ENCODE measurements at regions not wholly inside any gene's neighbourhood (a gene's known extent, or its start where the extent isn't known, plus 50 kb on each side); places are given as distances from the start of the nearest gene placed in this dataset.
"Not testable (repeated sequence)": the region's sequence is repeated elsewhere in the genome, so short reads cannot be mapped to it uniquely, and the experiment has no call there.

GRCh38 chr2:38243186-38243880 lies 133.7 kb downstream of the ATL2 start:
- H3K27me3 ChIP-seq, result no peaks in the 10 kb centered on the region
- H3K27ac ChIP-seq, result no peak overlapping the region
- DNase-seq (no peak), ATAC-seq (no peak)
- no peaks in the 10 kb centered on the region for H3K4me1 ChIP-seq
- WGBS, 2 donors, result 75 to 78% methylated on average over 3 of the region's 3 CpGs
- no peak overlapping the region for H3K4me3 ChIP-seq
- H3K9me3 ChIP-seq, result no peaks in the 10 kb centered on the region
- intact Hi-C loops (cut with DNase I), result no loop called here
- H3K36me3 ChIP-seq, result no peaks in the 10 kb centered on the region
- TF ChIP-seq CTCF (IDR thresholded peaks at IDR 0.05), result no peak

- H3K9me3 ChIP-seq, result no peaks in the 10 kb centered on the region
- TF ChIP-seq CTCF (IDR thresholded peaks at IDR 0.05), result no peak
- H3K4me3 ChIP-seq, result no peak overlapping the region
- WGBS, 2 donors, result 89 to 92% methylated on average over 10 of the region's 10 CpGs
- H3K27me3 ChIP-seq, result no peaks in the 10 kb centered on the region
- H3K27ac ChIP-seq, result no peak overlapping the region
- DNase-seq (no peak), ATAC-seq (peak in 2 of 8 donors; percentile 9 to 56)
- H3K36me3 ChIP-seq, result no peaks in the 10 kb centered on the region
- H3K4me1 ChIP-seq, result no peaks in the 10 kb centered on the region
- intact Hi-C loops (cut with DNase I), result loop anchor here in 1 of 10 donors (5.0 kb wide), 1 partner anchor 1462 kb away; no protein-coding TSS in a partner anchor
These were observed 137.6 kb downstream of the ATL2 start for GRCh38 chr2:38239452-38239851.

- WGBS, 2 donors, result 96 to 98% methylated on average over 5 of the region's 5 CpGs
- not testable (repeated sequence) for H3K4me3 ChIP-seq, H3K27me3 ChIP-seq, DNase-seq, H3K36me3 ChIP-seq, H3K4me1 ChIP-seq, H3K27ac ChIP-seq, H3K9me3 ChIP-seq, ATAC-seq
- intact Hi-C loops (cut with DNase I), result loop anchor here in 1 of 10 donors (5.0 kb wide), 1 partner anchor 1461 kb away; no protein-coding TSS in a partner anchor
These were observed 138.4 kb downstream of the ATL2 start for GRCh38 chr2:38238705-38239104.

- ATAC-seq, result no peak
- intact Hi-C loops (cut with DNase I), result loop anchor here in 1 of 10 donors (5.0 kb wide), 1 partner anchor 1460 kb away; no protein-coding TSS in a partner anchor
These were observed 139.8 kb downstream of the ATL2 start for GRCh38 chr2:38237311-38237710.

More at GRCh38 chr2:38237311-38237710, 139.8 kb downstream of the ATL2 start:
- H3K4me1 ChIP-seq, result no peaks in the 10 kb centered on the region
- peaks cover 0 to 6% (median 0%) of the 10 kb centered on the region in 7 donors for H3K27me3 ChIP-seq
- WGBS, 2 donors, result 94 to 97% methylated on average over 2 of the region's 2 CpGs
- no peak overlapping the region for H3K27ac ChIP-seq
- H3K9me3 ChIP-seq, result no peaks in the 10 kb centered on the region
- H3K36me3 ChIP-seq, result no peaks in the 10 kb centered on the region
- DNase-seq, result no peak
- no peak overlapping the region for H3K4me3 ChIP-seq
- no peak for TF ChIP-seq CTCF (IDR thresholded peaks at IDR 0.05)
